ENCODE measurements at regions not wholly inside any gene's neighbourhood (a gene's known extent, or its start where the extent isn't known, plus 50 kb on each side); places are given as distances from the start of the nearest gene placed in this dataset.

DNA sequence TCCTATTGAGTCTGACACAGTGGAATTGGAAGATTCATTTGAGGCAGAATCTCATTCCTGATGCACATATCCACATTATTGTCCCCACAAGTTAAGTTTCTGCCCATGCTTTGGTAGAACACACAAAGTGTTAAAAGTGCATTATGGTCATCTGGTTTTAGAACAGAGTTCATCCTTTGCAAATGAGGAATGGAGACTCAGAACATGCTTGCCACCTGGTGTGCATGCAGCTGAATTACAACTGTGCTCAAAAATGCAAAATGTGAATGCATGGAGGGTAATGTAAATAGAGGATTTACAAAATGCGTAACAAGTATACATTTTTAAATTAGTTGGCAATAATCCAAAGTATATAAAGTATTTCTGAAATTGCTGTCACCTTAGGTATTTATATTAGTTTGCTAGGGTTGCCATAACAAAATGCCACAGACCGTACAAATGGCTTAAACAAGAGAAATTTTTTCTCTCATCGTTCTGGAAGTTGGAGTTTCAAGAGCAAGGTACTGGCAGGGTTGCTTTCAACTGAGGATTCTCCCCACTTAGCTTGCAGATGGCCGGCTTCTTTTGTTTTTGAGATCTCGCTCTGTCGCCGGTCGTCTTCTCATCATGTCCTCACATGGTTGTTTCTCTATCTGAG, 671.1 kb downstream of the TAF11L14 start:
- no peak for DNase-seq (ENCODE audit: extremely low spot score in 2 of 2)
- Histone ChIP-seq H3K4me3 (no peak overlapping the region), H3K9me3 (no peaks in the 10 kb centered on the region), H3K36me3 (no peaks in the 10 kb centered on the region), H3K4me1 (no peaks in the 10 kb centered on the region), H3K27me3 (no peaks in the 10 kb centered on the region), H3K27ac (no peak overlapping the region)
- TF ChIP-seq CTCF (IDR thresholded peaks at IDR 0.05) (peak in 2 of 3 experiments; percentile 18 to 50), POLR2AphosphoS5 (IDR thresholded peaks at IDR 0.05; ENCODE audit: insufficient read depth in 1 of 2, low read depth in 1 of 2) (no peak), POLR2A (IDR thresholded peaks at IDR 0.05) (no peak)
- intact Hi-C loops (cut with DNase I), result loop anchor here (5.0 kb wide), 1 partner anchor 1088 kb away; the partner anchor contains the start of gene BASP1

DNA sequence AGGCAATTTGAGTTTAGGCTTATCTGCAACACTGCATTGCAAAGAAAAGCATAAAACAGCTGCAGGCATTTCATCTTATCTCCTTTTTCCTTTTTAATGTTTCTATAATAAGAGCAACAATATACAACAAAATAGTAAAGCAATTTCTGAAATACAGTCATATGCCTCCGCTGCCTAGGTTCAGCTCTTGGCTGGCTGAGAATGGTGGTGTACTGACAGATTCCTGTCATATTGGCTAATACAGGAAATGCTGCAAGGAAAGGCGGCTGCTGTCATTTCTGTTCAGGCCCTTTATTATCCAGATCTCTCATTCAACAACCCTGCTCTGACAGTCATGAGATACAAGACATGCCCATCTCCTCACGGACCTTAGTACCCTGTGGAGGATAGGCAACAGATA, 677.0 kb downstream of the TAF11L14 start:
- Histone ChIP-seq H3K27me3 (no peaks in the 10 kb centered on the region), H3K9me3 (no peaks in the 10 kb centered on the region), H3K4me1 (no peaks in the 10 kb centered on the region), H3K36me3 (no peaks in the 10 kb centered on the region), H3K27ac (no peak overlapping the region), H3K4me3 (no peak overlapping the region)
- no peak for DNase-seq (ENCODE audit: extremely low spot score in 2 of 2)
- intact Hi-C loops (cut with DNase I), result no loop called here
- TF ChIP-seq POLR2AphosphoS5 (IDR thresholded peaks at IDR 0.05; ENCODE audit: insufficient read depth in 1 of 2, low read depth in 1 of 2) (no peak), CTCF (IDR thresholded peaks at IDR 0.05) (no peak), POLR2A (IDR thresholded peaks at IDR 0.05) (no peak)

DNA sequence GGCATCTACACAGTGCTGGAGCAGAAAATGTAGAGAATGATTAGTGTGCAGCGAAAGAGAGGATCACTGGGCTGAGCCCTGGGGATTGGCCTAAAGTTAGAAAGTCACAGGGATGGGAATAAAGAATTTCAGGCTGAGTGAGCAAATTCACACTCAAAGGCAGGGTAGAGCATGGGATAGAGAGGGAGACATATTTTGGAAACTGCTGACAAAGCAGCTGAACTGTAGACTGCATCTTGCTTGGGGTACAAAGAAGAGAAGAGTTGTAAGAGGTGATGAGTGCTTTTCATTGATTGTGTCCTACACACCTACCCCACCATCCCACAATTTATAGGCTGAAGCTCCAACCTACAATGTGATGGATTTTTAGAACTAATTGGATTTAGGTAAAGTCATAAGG, 677.8 kb downstream of the TAF11L14 start:
- Histone ChIP-seq H3K36me3 (no peaks in the 10 kb centered on the region), H3K27me3 (no peaks in the 10 kb centered on the region), H3K27ac (no peak overlapping the region), H3K4me3 (no peak overlapping the region), H3K4me1 (no peaks in the 10 kb centered on the region), H3K9me3 (no peaks in the 10 kb centered on the region)
- intact Hi-C loops (cut with DNase I), result no loop called here
- no peak for TF ChIP-seq POLR2A (IDR thresholded peaks at IDR 0.05)
- no peak for TF ChIP-seq POLR2AphosphoS5 (IDR thresholded peaks at IDR 0.05; ENCODE audit: insufficient read depth in 1 of 2, low read depth in 1 of 2)
- TF ChIP-seq CTCF (IDR thresholded peaks at IDR 0.05), result no peak
- no peak for DNase-seq (ENCODE audit: extremely low spot score in 2 of 2)

DNA sequence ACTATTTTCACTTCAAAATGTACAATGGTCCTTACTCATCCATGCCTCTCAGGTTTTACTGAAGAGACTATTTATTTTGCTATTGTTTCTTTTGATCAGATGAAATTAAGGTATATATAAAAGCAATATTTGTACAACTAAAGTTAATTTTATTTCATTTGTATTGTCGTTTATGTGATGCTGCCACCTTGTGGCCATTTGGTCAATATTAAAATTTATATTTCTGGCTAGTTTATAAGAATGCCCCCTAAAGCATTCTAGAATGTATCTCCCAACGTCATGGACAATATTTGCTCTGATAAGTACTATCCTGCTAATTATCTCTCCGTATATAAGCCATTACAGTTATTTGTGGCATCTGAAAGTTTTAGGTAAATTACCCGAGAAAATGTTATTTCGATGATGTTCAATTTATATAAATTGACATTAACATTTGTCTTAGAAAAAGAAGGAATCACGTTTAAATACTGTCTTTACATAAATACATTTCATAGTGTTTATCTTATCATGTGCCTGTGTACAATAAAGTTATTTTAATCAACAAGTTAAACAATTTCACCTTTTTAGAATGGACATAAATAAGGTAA, 680.0 kb downstream of the TAF11L14 start:
- H3K36me3 ChIP-seq, result no peaks in the 10 kb centered on the region
- intact Hi-C loops (cut with DNase I), result no loop called here
- no peak overlapping the region for H3K4me3 ChIP-seq
- H3K27me3 ChIP-seq, result no peaks in the 10 kb centered on the region
- no peak for DNase-seq (ENCODE audit: extremely low spot score in 2 of 2)
- H3K27ac ChIP-seq, result no peak overlapping the region
- H3K4me1 ChIP-seq, result no peaks in the 10 kb centered on the region
- H3K9me3 ChIP-seq, result no peaks in the 10 kb centered on the region
- TF ChIP-seq POLR2A (IDR thresholded peaks at IDR 0.05) (no peak), CTCF (IDR thresholded peaks at IDR 0.05) (peak in 2 of 3 experiments; percentile 32 to 44)

DNA sequence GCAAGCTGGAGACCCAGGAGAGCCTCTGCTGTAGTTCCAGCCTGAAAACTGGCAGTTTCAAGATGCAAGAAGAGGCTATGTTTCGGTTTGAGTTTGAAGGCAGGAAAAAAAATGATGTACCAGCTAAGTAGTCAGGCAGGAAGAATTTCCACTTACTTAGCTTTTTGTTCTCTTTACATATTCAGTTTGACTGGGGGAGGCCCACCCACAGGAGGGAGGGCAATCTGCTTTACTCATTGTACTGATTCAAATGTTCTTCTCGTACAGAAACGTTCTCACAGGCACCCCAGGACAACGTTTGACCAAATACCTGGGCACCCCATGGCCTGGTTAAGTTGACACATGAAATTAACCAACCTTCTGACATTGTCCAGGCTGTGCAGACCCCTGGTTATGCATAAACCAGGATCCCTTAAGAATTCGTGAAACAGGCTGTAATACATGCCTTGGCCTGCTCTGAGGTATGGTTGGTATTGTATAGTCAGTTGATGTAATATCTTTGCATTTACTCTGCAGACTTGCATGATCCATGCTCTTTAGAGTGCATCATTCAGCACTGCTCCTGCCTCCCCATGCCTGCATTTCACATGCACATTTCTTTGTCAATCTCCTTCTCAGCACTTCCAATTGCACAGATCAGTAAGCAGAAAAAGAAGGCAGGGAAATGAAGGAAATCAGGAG, 687.1 kb downstream of the TAF11L14 start:
- H3K9me3 ChIP-seq, result no peaks in the 10 kb centered on the region
- intact Hi-C loops (cut with DNase I), result no loop called here
- H3K27me3 ChIP-seq, result no peaks in the 10 kb centered on the region
- no peak for DNase-seq (ENCODE audit: extremely low spot score in 2 of 2)
- H3K27ac ChIP-seq, result no peak overlapping the region
- H3K36me3 ChIP-seq, result no peaks in the 10 kb centered on the region
- no peaks in the 10 kb centered on the region for H3K4me1 ChIP-seq
- no peak overlapping the region for H3K4me3 ChIP-seq
- no peak for TF ChIP-seq CTCF (IDR thresholded peaks at IDR 0.05)

All from vagina (tissue), 2 donors.